ENCODE measurements at regions not wholly inside any gene's neighbourhood (a gene's known extent, or its start where the extent isn't known, plus 50 kb on each side); places are given as distances from the start of the nearest gene placed in this dataset.

DNA sequence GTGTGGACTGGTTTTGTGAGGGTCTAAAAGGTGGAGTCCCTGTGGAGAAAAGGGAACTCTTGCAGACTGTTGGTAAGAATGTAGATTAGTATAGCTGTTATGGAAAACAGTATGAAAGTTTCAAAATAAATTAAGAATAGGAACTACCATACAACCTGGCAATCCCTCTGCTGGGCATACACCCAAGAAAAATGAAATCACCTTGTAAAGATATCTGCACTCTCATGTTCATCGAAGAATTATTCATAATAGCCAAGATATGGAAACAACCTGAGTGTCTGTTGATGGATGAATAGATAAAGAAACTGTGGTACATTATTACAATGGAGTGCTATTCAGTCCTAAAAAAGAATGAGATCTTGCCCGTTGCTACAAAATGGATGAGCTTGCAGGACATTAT, 109.6 kb downstream of the TBX19 start:
- no peak overlapping the region for H3K4me3 Mint-ChIP-seq
- peaks cover 16% of the 10 kb centered on the region for H3K27me3 Mint-ChIP-seq (ENCODE audit: low read depth, poor library complexity)
- DNase-seq: no peak
- H3K36me3 Mint-ChIP-seq (ENCODE audit: low read depth): no peaks in the 10 kb centered on the region
- no peak overlapping the region for H3K27ac Mint-ChIP-seq
- no peaks in the 10 kb centered on the region for H3K9me3 Mint-ChIP-seq
- H3K4me1 Mint-ChIP-seq: peaks cover 23% of the 10 kb centered on the region
- no peak for TF ChIP-seq CTCF (IDR thresholded peaks at IDR 0.05)

GRCh38 chr1:168387781-168388760, 107.4 kb downstream of the TBX19 start:
- no peaks in the 10 kb centered on the region for H3K9me3 Mint-ChIP-seq
- H3K4me3 Mint-ChIP-seq: peak overlapping the region; percentile 76
- H3K27me3 Mint-ChIP-seq (ENCODE audit: low read depth, poor library complexity): peaks cover 21% of the 10 kb centered on the region
- TF ChIP-seq CTCF (IDR thresholded peaks at IDR 0.05): no peak
- no peak for DNase-seq
- no peak overlapping the region for H3K27ac Mint-ChIP-seq
- peaks cover 27% of the 10 kb centered on the region for H3K4me1 Mint-ChIP-seq
- no peaks in the 10 kb centered on the region for H3K36me3 Mint-ChIP-seq (ENCODE audit: low read depth)

- DNase-seq: peak; percentile 49
- no peak for TF ChIP-seq CTCF (IDR thresholded peaks at IDR 0.05)
- H3K4me1 Mint-ChIP-seq: peaks cover 19% of the 10 kb centered on the region
- peak overlapping the region; percentile 76 for H3K4me3 Mint-ChIP-seq
- H3K27me3 Mint-ChIP-seq (ENCODE audit: low read depth, poor library complexity): peaks cover 21% of the 10 kb centered on the region
- H3K36me3 Mint-ChIP-seq (ENCODE audit: low read depth): no peaks in the 10 kb centered on the region
- no peak overlapping the region for H3K27ac Mint-ChIP-seq
- H3K9me3 Mint-ChIP-seq: no peaks in the 10 kb centered on the region
Observed at GRCh38 chr1:168386949-168387586, 106.4 kb downstream of the TBX19 start.

GRCh38 chr1:168386492-168386891, 105.8 kb downstream of the TBX19 start:
- H3K36me3 Mint-ChIP-seq (ENCODE audit: low read depth): no peaks in the 10 kb centered on the region
- no peak overlapping the region for H3K27ac Mint-ChIP-seq
- H3K27me3 Mint-ChIP-seq (ENCODE audit: low read depth, poor library complexity): peaks cover 21% of the 10 kb centered on the region
- peaks cover 18% of the 10 kb centered on the region for H3K4me1 Mint-ChIP-seq
- no peak for DNase-seq
- no peak for TF ChIP-seq CTCF (IDR thresholded peaks at IDR 0.05)
- no peaks in the 10 kb centered on the region for H3K9me3 Mint-ChIP-seq
- H3K4me3 Mint-ChIP-seq: no peak overlapping the region

- H3K36me3 Mint-ChIP-seq (ENCODE audit: low read depth): no peaks in the 10 kb centered on the region
- H3K4me3 Mint-ChIP-seq: no peak overlapping the region
- no peak for TF ChIP-seq CTCF (IDR thresholded peaks at IDR 0.05)
- H3K27me3 Mint-ChIP-seq (ENCODE audit: low read depth, poor library complexity): peaks cover 6% of the 10 kb centered on the region
- H3K27ac Mint-ChIP-seq: no peak overlapping the region
- H3K4me1 Mint-ChIP-seq: peaks cover 5% of the 10 kb centered on the region
- DNase-seq: no peak
- no peaks in the 10 kb centered on the region for H3K9me3 Mint-ChIP-seq
Observed at GRCh38 chr1:168381850-168382249, 101.2 kb downstream of the TBX19 start.

All from nephron progenitor cell (in vitro differentiated cells).